ENCODE measurements at regions not wholly inside any gene's neighbourhood (a gene's known extent, or its start where the extent isn't known, plus 50 kb on each side); places are given as distances from the start of the nearest gene placed in this dataset.

GRCh38 chr11:47913529-47914244, 65.5 kb upstream of the NUP160 start:
- DNase-seq = no peak
- TF ChIP-seq CTCF (IDR thresholded peaks at IDR 0.05) = no peak
- no peak overlapping the region for H3K4me3 Mint-ChIP-seq
- peak overlapping the region; percentile 39 for H3K27ac Mint-ChIP-seq
- H3K4me1 Mint-ChIP-seq = peaks cover 61% of the 10 kb centered on the region
- H3K27me3 Mint-ChIP-seq (ENCODE audit: low read depth, poor library complexity) = no peaks in the 10 kb centered on the region
- H3K36me3 Mint-ChIP-seq (ENCODE audit: low read depth) = no peaks in the 10 kb centered on the region
- no peaks in the 10 kb centered on the region for H3K9me3 Mint-ChIP-seq

DNA sequence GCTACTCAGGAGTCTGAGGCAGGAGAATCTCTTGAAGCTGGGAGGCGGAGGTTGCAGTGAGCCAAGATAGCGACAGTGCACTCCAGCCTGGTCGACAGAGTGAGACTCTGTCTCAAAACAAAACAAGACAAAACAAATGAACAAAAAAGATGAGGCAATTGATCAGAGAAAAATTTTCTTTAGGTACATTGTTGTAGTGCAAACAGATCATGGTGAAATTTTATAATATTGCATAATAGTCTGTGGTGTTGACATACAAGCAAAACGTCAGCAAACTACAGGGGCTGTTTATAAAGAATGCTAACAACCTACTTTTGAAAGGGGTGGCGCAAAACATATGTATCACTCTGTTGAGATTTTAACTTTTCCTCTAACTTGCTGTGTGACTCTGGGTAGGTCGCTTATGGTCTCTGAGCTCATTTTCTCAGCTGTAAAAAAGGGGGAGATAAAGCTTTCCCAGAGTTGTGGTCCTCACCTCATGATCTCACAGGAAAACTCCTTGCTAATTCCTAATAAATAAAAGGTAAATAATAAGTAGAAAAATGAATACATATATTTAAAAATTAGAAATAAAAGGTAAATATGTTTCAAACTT, 64.8 kb upstream of the NUP160 start:
- no peak for TF ChIP-seq CTCF (IDR thresholded peaks at IDR 0.05)
- DNase-seq = no peak
- H3K36me3 Mint-ChIP-seq (ENCODE audit: low read depth) = no peaks in the 10 kb centered on the region

GRCh38 chr11:47911149-47911548, 63.0 kb upstream of the NUP160 start:
- peaks cover 44% of the 10 kb centered on the region for H3K4me1 Mint-ChIP-seq
- TF ChIP-seq CTCF (IDR thresholded peaks at IDR 0.05) = no peak
- H3K9me3 Mint-ChIP-seq = no peaks in the 10 kb centered on the region
- peak overlapping the region; percentile 81 for H3K27ac Mint-ChIP-seq
- no peak for DNase-seq
- H3K27me3 Mint-ChIP-seq (ENCODE audit: low read depth, poor library complexity) = peaks cover 3% of the 10 kb centered on the region
- no peaks in the 10 kb centered on the region for H3K36me3 Mint-ChIP-seq (ENCODE audit: low read depth)
- H3K4me3 Mint-ChIP-seq = no peak overlapping the region

More for the DNA sequence above, 64.8 kb upstream of the NUP160 start:
- H3K9me3 Mint-ChIP-seq = no peaks in the 10 kb centered on the region
- no peak overlapping the region for H3K4me3 Mint-ChIP-seq
- H3K4me1 Mint-ChIP-seq = peaks cover 54% of the 10 kb centered on the region
- H3K27me3 Mint-ChIP-seq (ENCODE audit: low read depth, poor library complexity) = no peaks in the 10 kb centered on the region
- no peak overlapping the region for H3K27ac Mint-ChIP-seq

GRCh38 chr11:47908198-47908597, 60.0 kb upstream of the NUP160 start:
- no peak for TF ChIP-seq CTCF (IDR thresholded peaks at IDR 0.05)
- no peaks in the 10 kb centered on the region for H3K36me3 Mint-ChIP-seq (ENCODE audit: low read depth)
- no peaks in the 10 kb centered on the region for H3K9me3 Mint-ChIP-seq
- peaks cover 10% of the 10 kb centered on the region for H3K27me3 Mint-ChIP-seq (ENCODE audit: low read depth, poor library complexity)
- peaks cover 14% of the 10 kb centered on the region for H3K4me1 Mint-ChIP-seq
- no peak overlapping the region for H3K4me3 Mint-ChIP-seq
- no peak overlapping the region for H3K27ac Mint-ChIP-seq
- no peak for DNase-seq

DNA sequence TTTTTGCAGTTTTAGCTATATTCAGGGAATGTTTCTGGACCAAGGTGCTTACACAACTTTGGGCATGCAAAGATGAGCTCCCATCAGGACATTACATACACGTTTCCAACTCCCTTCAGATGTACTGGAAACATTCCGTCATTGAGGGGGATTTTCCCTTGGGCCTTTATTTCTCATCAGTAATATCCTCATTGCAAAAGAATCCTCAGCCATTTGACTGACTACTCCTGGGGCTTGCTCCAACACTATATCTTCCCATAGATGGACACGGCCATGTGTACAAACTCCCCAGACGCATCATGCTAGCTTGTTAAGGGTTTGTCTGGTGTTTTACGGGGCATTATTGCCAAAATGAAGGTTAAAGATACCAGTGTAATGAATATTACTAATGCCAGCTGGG, 59.3 kb upstream of the NUP160 start:
- Mint-ChIP-seq H3K9me3 (no peaks in the 10 kb centered on the region), H3K27me3 (ENCODE audit: low read depth, poor library complexity) (peaks cover 10% of the 10 kb centered on the region), H3K4me3 (no peak overlapping the region), H3K27ac (no peak overlapping the region), H3K36me3 (ENCODE audit: low read depth) (no peaks in the 10 kb centered on the region), H3K4me1 (peaks cover 8% of the 10 kb centered on the region)
- DNase-seq = no peak
- no peak for TF ChIP-seq CTCF (IDR thresholded peaks at IDR 0.05)

- H3K4me3 Mint-ChIP-seq = no peak overlapping the region
These were observed 57.9 kb upstream of the NUP160 start for GRCh38 chr11:47906066-47906465.

More at GRCh38 chr11:47906066-47906465, 57.9 kb upstream of the NUP160 start:
- Mint-ChIP-seq H3K9me3 (no peaks in the 10 kb centered on the region), H3K27me3 (ENCODE audit: low read depth, poor library complexity) (peaks cover 10% of the 10 kb centered on the region), H3K4me1 (no peaks in the 10 kb centered on the region), H3K27ac (no peak overlapping the region), H3K36me3 (ENCODE audit: low read depth) (no peaks in the 10 kb centered on the region)
- no peak for DNase-seq
- no peak for TF ChIP-seq CTCF (IDR thresholded peaks at IDR 0.05)

Data from nephron progenitor cell (in vitro differentiated cells).